Ovary (tissue), 3 donors: ENCODE measurements at regions not wholly inside any gene's neighbourhood (a gene's known extent, or its start where the extent isn't known, plus 50 kb on each side); places are given as distances from the start of the nearest gene placed in this dataset.

Experiments used
- CTCF ChIP-seq, 3 donors: fragments of 450-650 bp in 2 of 3; fragments of 200-600 bp in 1 of 3; IDR thresholded peaks; one replicate each; pipeline versions ENCODE4 v1.5.1 to v1.8.0; 2016 to 2022; ENCODE audit warnings: antibody characterized with exemption in 3 of 3, mild to moderate bottlenecking in 1 of 3
- POLR2A ChIP-seq: fragments of 450-650 bp; IDR thresholded peaks from one replicate; pipeline ENCODE4 v1.6.1; 2017; ENCODE audit warnings: antibody characterized with exemption, mild to moderate bottlenecking, moderate library complexity
- donor health status: DM: no; HTN: no; CAD: no.

- TF ChIP-seq CTCF (IDR thresholded peaks at IDR 0.05) (no peak), POLR2A (no peak)
Measured at GRCh38 chr13:22423261-22423660, 752.4 kb downstream of the FGF9 start.
